Caco-2 (cell line): ENCODE measurements at regions not wholly inside any gene's neighbourhood (a gene's known extent, or its start where the extent isn't known, plus 50 kb on each side); places are given as distances from the start of the nearest gene placed in this dataset.

ENCODE experiments used
- BruUV-seq: library from RNA; stranded (reverse); fragments of 400-500 nt; replicated peaks from 2 replicates; lab custom pipeline; 2021; lab: Mats Ljungman, UMichigan
- CTCF ChIA-PET: fragments of 300-600 bp; sonication (Branson Sonifier 250); formaldehyde crosslinking; loops from one replicate; lab custom pipeline; 2022; ENCODE audit warnings: antibody characterized with exemption; lab: Charles Lee
- POLR2A ChIA-PET: fragments of 300-600 bp; sonication (Branson Sonifier 250); formaldehyde crosslinking; loops from one replicate; lab custom pipeline; 2022; ENCODE audit warnings: antibody characterized with exemption; lab: Charles Lee
- DNase-seq, 2 experiments: peaks; one replicate each; pipeline versions ENCODE4 v3.0.0 to v3.0.0-alpha.2; 2020 to 2022
- H3K27me3 ChIP-seq: replicated peaks from 2 replicates; pipeline ENCODE4 v1.6.0; 2011; ENCODE audit warnings: low read length; ENCODE audit not compliant: control insufficient read depth, insufficient read depth
- H3K36me3 ChIP-seq: 2 replicates; pipeline ENCODE4 v1.5.1; 2011; ENCODE audit warnings: low read length; ENCODE audit not compliant: control insufficient read depth, insufficient read depth
- H3K4me1 ChIP-seq: fragments of 250-450 bp; sonication (Bioruptor Pico); 2 replicates; pipeline ENCODE4 v1.5.1; 2020; ENCODE audit warnings: mild to moderate bottlenecking
- H3K4me3 ChIP-seq: 2 replicates; pipeline ENCODE4 v1.5.1; 2011; ENCODE audit warnings: low read depth, mild to moderate bottlenecking, control low read depth, low read length
- H3K9me3 ChIP-seq: fragments of 250-450 bp; sonication (Bioruptor Pico); 2 replicates; pipeline ENCODE4 v1.5.1; 2020; ENCODE audit warnings: mild to moderate bottlenecking, moderate library complexity
- H3K27ac Mint-ChIP-seq: one replicate; pipeline ENCODE4 v1.8.0; 2022; ENCODE audit warnings: mixed read lengths; ENCODE audit not compliant: unreplicated experiment
- H3K27me3 Mint-ChIP-seq: one replicate; pipeline ENCODE4 v1.8.0; 2022; ENCODE audit warnings: mixed read lengths; ENCODE audit not compliant: insufficient read depth, unreplicated experiment
- H3K36me3 Mint-ChIP-seq: one replicate; pipeline ENCODE4 v1.8.0; 2022; ENCODE audit warnings: mild to moderate bottlenecking, mixed read lengths; ENCODE audit not compliant: insufficient read depth, unreplicated experiment
- H3K4me1 Mint-ChIP-seq: one replicate; pipeline ENCODE4 v1.8.0; 2022; ENCODE audit warnings: low read depth, mixed read lengths; ENCODE audit not compliant: unreplicated experiment
- H3K4me3 Mint-ChIP-seq: one replicate; pipeline ENCODE4 v1.8.0; 2022; ENCODE audit warnings: mild to moderate bottlenecking, moderate library complexity, mixed read lengths; ENCODE audit not compliant: unreplicated experiment
- H3K9me3 Mint-ChIP-seq: one replicate; pipeline ENCODE4 v1.8.0; 2022; ENCODE audit warnings: mixed read lengths; ENCODE audit not compliant: unreplicated experiment
- intact Hi-C: fragments of 100-400 bp; cut with micrococcal nuclease; formaldehyde crosslinking; loops from one replicate; pipeline ENCODE4 v1.10.0; 2022; ENCODE audit not compliant: unreplicated experiment
- TF ChIP-seq, protein P1 (sequence below), 2 experiments: fragments of 200-600 bp in 1 of 2; IDR thresholded peaks; 1 replicate in 1 of 2; 2 replicates in 1 of 2; pipeline versions ENCODE4 v1.5.1 to v1.8.0; 2011 to 2022; ENCODE audit warnings: antibody characterized with exemption in 1 of 2, control low read depth in 1 of 2, inconsistent platforms in 1 of 2, low read depth in 1 of 2, low read length in 1 of 2, mild to moderate bottlenecking in 1 of 2, moderate library complexity in 1 of 2; ENCODE audit not compliant: insufficient read depth in 1 of 2, severe bottlenecking in 1 of 2, unreplicated experiment in 1 of 2

DNA sequence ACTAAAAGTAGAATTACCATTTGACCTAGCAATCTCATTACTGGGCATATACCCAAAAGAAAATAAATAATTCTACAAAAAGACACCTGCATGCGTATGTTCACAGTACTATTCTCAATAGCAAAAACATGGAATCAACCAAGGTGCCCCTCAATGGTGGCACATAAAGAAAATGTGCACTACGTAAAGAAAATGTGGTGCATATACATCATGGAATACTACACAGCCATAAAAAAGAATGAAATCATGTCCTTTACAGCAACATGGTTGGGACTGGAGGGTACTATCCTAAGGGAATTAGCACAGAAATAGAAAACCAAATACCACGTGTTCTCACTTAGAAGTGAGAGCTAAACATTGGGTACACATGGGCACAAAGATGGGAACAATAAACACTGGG lies 250.7 kb upstream of the TNP1 start:
- Mint-ChIP-seq H3K36me3 (no peaks in the 10 kb centered on the region), H3K27ac (no peak overlapping the region), H3K4me1 (no peaks in the 10 kb centered on the region), H3K27me3 (no peaks in the 10 kb centered on the region), H3K4me3 (no peak overlapping the region), H3K9me3 (no peaks in the 10 kb centered on the region)
- Histone ChIP-seq H3K4me1 (0 out of 2 replicates have a peak, but pooled peaks cover 3% of the 10 kb centered on the region), H3K36me3 (no peaks in the 10 kb centered on the region), H3K4me3 (no peak overlapping the region), H3K9me3 (no peaks in the 10 kb centered on the region), H3K27me3 (no peaks in the 10 kb centered on the region)
- TF ChIP-seq, protein P1, sequence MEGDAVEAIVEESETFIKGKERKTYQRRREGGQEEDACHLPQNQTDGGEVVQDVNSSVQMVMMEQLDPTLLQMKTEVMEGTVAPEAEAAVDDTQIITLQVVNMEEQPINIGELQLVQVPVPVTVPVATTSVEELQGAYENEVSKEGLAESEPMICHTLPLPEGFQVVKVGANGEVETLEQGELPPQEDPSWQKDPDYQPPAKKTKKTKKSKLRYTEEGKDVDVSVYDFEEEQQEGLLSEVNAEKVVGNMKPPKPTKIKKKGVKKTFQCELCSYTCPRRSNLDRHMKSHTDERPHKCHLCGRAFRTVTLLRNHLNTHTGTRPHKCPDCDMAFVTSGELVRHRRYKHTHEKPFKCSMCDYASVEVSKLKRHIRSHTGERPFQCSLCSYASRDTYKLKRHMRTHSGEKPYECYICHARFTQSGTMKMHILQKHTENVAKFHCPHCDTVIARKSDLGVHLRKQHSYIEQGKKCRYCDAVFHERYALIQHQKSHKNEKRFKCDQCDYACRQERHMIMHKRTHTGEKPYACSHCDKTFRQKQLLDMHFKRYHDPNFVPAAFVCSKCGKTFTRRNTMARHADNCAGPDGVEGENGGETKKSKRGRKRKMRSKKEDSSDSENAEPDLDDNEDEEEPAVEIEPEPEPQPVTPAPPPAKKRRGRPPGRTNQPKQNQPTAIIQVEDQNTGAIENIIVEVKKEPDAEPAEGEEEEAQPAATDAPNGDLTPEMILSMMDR (IDR thresholded peaks at IDR 0.05; ENCODE audit: insufficient read depth in 1 of 2, low read depth in 1 of 2, low read length in 1 of 2, severe bottlenecking in 1 of 2, unreplicated experiment in 1 of 2) = no peak
- CTCF ChIA-PET = no interaction called here
- POLR2A ChIA-PET = no interaction called here
- no TSS peak for BruUV-seq
- intact Hi-C loops = no loop called here
- no peak for DNase-seq

DNA sequence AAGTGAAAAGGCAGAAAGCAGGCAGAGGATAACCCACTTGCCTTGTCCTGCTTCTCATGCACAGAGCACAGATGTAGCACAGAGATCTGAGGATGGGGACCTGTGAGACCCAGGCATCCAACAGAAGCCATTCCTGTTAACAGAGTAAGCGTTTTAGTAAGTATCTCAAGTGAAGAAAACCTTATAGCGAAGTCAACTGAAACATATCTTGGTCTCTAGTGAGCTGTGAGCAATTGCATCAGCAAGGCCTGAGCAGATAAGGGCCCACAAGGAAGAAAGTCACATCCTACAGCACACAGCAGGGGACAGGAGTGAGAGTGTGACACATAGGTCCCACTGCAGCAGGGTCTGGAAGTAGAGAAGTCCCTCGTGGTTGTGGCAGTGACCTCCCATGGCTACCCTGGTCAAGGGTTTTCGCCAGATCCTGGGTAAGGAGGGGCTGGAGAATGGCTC lies 248.7 kb upstream of the TNP1 start:
- no peak overlapping the region for H3K4me3 ChIP-seq
- POLR2A ChIA-PET = no interaction called here
- H3K9me3 ChIP-seq = no peaks in the 10 kb centered on the region
- H3K4me1 ChIP-seq = 0 out of 2 replicates have a peak, but pooled peaks cover 3% of the 10 kb centered on the region
- Mint-ChIP-seq H3K4me1 (no peaks in the 10 kb centered on the region), H3K36me3 (no peaks in the 10 kb centered on the region), H3K27me3 (no peaks in the 10 kb centered on the region), H3K9me3 (no peaks in the 10 kb centered on the region), H3K27ac (no peak overlapping the region), H3K4me3 (no peak overlapping the region)
- TF ChIP-seq, protein P1 (IDR thresholded peaks at IDR 0.05; ENCODE audit: insufficient read depth in 1 of 2, low read depth in 1 of 2, low read length in 1 of 2, severe bottlenecking in 1 of 2, unreplicated experiment in 1 of 2) = no peak
- intact Hi-C loops = no loop called here
- H3K36me3 ChIP-seq = no peaks in the 10 kb centered on the region
- DNase-seq = no peak
- H3K27me3 ChIP-seq = no peaks in the 10 kb centered on the region
- CTCF ChIA-PET = interaction anchor here (0.6 kb wide), 1 partner anchor 1118 kb away, joined by 4 read pairs; no protein-coding TSS in a partner anchor
- no TSS peak for BruUV-seq

DNA sequence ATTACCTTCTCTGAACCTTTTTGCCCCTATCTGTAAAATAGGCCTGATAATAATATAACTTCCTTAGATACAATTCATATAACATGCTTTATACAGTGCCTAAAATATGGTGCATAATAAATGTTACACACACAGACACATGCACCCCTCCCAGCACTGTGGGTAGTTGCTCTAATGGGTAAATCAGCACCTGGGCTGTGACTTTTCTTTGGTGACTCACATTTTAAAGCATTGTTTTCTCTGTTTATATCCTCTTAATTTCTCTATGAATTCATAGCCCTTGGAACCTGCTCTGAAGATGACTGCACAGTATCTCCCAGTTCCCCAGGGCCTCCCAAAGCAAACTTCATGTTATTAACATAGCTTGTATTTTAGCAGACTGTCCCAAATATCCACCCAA lies 248.2 kb upstream of the TNP1 start:
- Mint-ChIP-seq H3K4me3 (no peak overlapping the region), H3K36me3 (no peaks in the 10 kb centered on the region), H3K27ac (no peak overlapping the region), H3K27me3 (no peaks in the 10 kb centered on the region), H3K4me1 (no peaks in the 10 kb centered on the region), H3K9me3 (no peaks in the 10 kb centered on the region)
- no TSS peak for BruUV-seq
- intact Hi-C loops = no loop called here
- H3K4me3 ChIP-seq = no peak overlapping the region
- DNase-seq = no peak
- ChIA-PET POLR2A (no interaction called here), CTCF (interaction anchor here (0.6 kb wide), 1 partner anchor 1119 kb away, joined by 4 read pairs; no protein-coding TSS in a partner anchor)
- 0 out of 2 replicates have a peak, but pooled peaks cover 3% of the 10 kb centered on the region for H3K4me1 ChIP-seq
- H3K9me3 ChIP-seq = no peaks in the 10 kb centered on the region
- no peaks in the 10 kb centered on the region for H3K27me3 ChIP-seq
- TF ChIP-seq, protein P1 (IDR thresholded peaks at IDR 0.05; ENCODE audit: insufficient read depth in 1 of 2, low read depth in 1 of 2, low read length in 1 of 2, severe bottlenecking in 1 of 2, unreplicated experiment in 1 of 2) = no peak
- H3K36me3 ChIP-seq = no peaks in the 10 kb centered on the region
